GM12892 (cell line): ENCODE measurements at regions not wholly inside any gene's neighbourhood (a gene's known extent, or its start where the extent isn't known, plus 50 kb on each side); places are given as distances from the start of the nearest gene placed in this dataset.
"Not testable (repeated sequence)": the region's sequence is repeated elsewhere in the genome, so short reads cannot be mapped to it uniquely, and the experiment has no call there.

Experiments used
- DNase-seq: peaks from one replicate; pipeline ENCODE4 v3.0.0; 2011; ENCODE audit not compliant: insufficient read length
- FAIRE-seq: peaks from 2 replicates; lab custom pipeline; 2011; peaks lifted over from hg19 to GRCh38; lab: Jason Lieb, UNC
- POLR2A ChIP-seq: IDR thresholded peaks from 2 replicates; pipeline ENCODE4 v1.6.1; 2011; ENCODE audit warnings: low read depth, low read length, control low read depth
- POLR2AphosphoS5 ChIP-seq: IDR thresholded peaks from 2 replicates; pipeline ENCODE4 v1.6.1; 2011; ENCODE audit warnings: low read depth, low read length, control low read depth
- TAF1 ChIP-seq: IDR thresholded peaks from 2 replicates; pipeline ENCODE4 v1.6.1; 2011; ENCODE audit warnings: low read depth, mild to moderate bottlenecking, control low read depth, low read length, borderline replicate concordance

DNA sequence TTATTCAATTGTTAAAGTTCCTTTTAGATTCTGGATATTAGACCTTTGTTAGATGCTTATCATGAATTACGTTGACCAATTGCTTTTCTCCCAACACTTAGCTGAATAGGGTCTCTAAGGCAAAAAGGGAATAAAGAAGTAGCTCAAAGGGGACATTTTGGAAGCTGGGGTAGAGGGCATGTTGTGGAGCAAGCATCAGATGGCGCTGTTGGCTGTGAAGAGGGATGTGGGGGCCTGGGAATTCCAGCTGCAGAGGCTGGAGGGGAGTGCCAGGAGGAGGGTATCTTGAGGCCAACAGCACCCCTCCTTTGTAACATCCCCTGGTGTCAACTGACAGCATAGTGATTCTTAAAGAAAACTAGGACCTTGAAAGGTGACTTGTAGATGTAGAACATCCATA, 198.2 kb downstream of the ADCYAP1 start:
- no peak for FAIRE-seq
- no peak for DNase-seq
- no peak for TF ChIP-seq POLR2A
- no peak for TF ChIP-seq TAF1
- TF ChIP-seq POLR2AphosphoS5: no peak

DNA sequence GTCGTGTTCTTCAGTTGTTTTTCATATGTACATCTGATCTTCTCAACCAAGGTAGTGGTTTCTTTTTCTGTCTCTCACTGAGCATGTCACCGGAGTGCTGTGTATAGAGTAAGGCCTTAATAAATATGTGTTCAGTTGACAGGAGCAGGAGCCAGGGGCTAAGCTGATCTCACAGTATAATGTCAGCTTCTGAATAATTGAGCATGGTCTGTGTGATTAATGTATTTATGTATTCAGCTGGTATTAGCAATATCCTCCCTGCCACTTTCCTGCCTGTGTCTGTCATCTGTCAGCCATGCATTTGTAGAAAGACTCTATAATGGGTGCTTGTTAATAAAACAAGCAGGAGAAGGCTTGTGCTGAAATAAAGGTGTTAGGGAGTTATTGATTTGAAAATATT, 198.9 kb downstream of the ADCYAP1 start:
- TF ChIP-seq POLR2AphosphoS5: no peak
- TF ChIP-seq TAF1: no peak
- TF ChIP-seq POLR2A: no peak
- no peak for DNase-seq
- FAIRE-seq: no peak

- TF ChIP-seq TAF1 (no peak), POLR2A (no peak), POLR2AphosphoS5 (no peak)
- DNase-seq (no peak), FAIRE-seq (no peak)
These were observed 199.7 kb downstream of the ADCYAP1 start for GRCh38 chr18:1104181-1104881.

DNA sequence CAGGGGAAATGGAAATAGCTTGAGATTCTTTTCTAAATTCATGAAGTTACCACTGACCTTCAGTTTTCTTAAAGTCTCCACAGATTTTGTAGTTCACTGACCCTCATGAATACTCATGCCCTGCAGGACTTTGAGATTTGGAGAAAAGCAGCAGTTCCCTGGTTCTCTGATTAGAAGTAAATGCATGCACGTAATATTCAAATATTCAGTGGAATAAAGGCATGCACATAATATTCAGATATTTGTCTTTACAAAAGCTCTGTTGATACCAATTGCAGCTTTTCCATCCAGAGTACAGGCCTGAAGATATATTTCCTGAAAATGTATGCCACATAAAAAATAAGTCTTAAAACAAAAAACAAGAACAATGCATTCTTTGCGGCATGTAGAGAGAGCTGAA, 219.8 kb downstream of the ADCYAP1 start:
- TF ChIP-seq TAF1 (no peak), POLR2AphosphoS5 (no peak), POLR2A (no peak)
- no peak for DNase-seq
- no peak for FAIRE-seq

DNA sequence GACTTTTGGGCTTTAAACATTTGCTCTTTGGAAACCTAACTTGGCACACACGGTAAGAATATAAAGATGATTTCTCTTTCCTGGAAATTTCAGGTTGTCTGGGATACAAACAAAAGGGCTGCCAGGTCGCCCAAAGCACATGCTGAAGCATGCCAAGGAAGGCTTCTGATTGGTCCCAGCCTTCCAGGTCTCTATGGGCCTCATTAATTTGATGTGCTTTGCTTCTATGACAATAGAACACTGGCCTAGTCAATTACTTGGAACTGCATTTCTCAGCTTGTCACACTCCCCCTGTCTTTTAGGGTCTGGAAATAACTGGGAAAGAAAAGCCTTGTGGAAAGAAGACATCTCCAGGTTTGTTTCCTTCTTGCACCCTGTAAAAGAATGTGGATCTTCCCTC, 228.9 kb downstream of the ADCYAP1 start:
- DNase-seq (no peak), FAIRE-seq (no peak)
- TF ChIP-seq POLR2A: no peak
- no peak for TF ChIP-seq TAF1
- TF ChIP-seq POLR2AphosphoS5: no peak

DNA sequence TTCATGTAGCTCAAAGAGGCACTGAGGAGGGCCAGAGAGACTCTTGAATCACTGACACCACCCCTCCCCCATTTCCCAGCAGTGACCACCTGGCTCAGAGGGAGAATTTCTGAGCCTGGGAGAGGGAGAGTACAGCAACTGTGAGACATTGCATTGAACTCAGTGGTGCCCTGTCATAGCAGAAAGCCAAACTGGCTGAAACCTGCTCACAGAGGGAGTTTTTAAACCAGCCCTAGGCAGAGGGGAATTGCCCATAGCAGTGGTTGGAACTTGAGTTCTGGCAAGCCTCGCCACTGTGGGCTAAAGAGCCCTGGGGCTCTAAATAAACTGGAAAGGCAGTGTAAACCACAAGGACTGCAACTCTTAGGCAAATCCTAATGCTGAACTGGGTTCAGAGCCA, 243.1 kb downstream of the ADCYAP1 start:
- FAIRE-seq: no peak
- no peak for TF ChIP-seq TAF1
- no peak for TF ChIP-seq POLR2AphosphoS5
- TF ChIP-seq POLR2A: no peak
- DNase-seq: no peak

DNA sequence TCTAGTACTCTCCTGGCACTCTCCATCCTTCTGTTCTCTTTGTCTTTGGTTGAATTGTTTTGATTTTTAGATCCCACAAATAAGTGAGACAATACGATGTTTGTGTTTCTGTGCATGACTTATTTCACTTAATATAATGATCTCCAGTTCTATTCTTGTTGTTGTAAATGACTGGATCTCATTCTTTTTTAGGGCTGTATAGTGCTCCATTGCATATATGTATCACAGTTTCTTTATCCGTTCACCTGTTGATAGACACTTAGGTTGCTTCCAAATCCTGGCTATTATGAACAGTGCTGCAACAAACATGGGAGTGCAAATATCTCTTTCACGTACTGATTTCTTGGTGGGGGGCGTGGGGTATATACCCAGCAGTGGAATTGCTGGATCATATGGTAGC, 245.0 kb downstream of the ADCYAP1 start:
- no peak for TF ChIP-seq TAF1
- TF ChIP-seq POLR2A: no peak
- TF ChIP-seq POLR2AphosphoS5: no peak
- DNase-seq (no peak), FAIRE-seq (no peak)

GRCh38 chr18:1150344-1150743, 245.7 kb downstream of the ADCYAP1 start:
- no peak for TF ChIP-seq POLR2A
- TF ChIP-seq TAF1: no peak
- no peak for TF ChIP-seq POLR2AphosphoS5
- no peak for FAIRE-seq
- DNase-seq: no peak

DNA sequence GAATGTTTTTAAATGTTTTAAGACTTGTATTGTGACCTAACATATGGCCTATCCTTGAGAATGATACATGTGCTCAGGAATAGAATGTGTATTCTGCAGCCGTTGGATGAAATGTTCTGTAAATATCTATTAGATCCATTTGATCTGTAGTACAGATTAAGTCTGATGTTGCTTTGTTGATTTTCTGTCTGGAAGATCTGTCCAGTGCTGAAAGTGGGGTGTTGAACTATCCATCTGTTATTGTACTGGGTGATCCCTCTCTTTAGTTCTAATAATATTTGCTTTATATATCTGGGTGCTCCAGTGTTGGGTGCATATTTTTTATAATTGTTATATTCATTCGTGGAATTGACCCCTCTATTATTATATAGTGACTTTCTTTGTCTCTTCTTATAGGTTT, 248.3 kb downstream of the ADCYAP1 start:
- not testable (repeated sequence) for FAIRE-seq, DNase-seq

- no peak for DNase-seq
- FAIRE-seq: no peak
- TF ChIP-seq TAF1: no peak
- no peak for TF ChIP-seq POLR2AphosphoS5
These were observed 268.9 kb downstream of the ADCYAP1 start for GRCh38 chr18:1173593-1173992.

- no peak for DNase-seq
- TF ChIP-seq POLR2A (no peak), POLR2AphosphoS5 (no peak), TAF1 (no peak)
- FAIRE-seq: no peak
These were observed 272.6 kb downstream of the ADCYAP1 start for GRCh38 chr18:1177232-1177631.

DNA sequence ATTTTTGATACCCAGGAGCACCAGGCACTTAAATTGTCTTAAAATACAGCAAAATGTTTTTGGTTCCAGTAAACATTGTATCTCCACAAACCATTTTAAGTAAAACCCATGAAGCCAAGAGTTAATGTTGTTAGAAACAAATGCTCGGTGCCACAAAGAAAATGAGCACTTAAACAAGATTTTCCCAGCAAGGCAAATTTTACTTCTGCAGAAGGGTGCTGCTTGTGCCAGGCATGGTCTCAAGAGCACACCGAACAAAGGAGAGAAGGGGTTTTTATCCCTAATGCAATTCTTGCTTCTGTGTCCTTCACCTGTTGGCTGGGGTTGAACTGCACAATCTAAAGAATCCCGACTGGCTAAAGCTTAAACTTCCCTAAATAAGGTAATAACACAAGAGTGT, 286.7 kb downstream of the ADCYAP1 start:
- FAIRE-seq: no peak
- TF ChIP-seq POLR2AphosphoS5 (no peak), TAF1 (no peak), POLR2A (no peak)
- no peak for DNase-seq
